SK-N-MC (cell line): ENCODE measurements at regions not wholly inside any gene's neighbourhood (a gene's known extent, or its start where the extent isn't known, plus 50 kb on each side); places are given as distances from the start of the nearest gene placed in this dataset.

Experiments used
- EZH2 ChIP-seq: fragments of 200-600 bp; sonication (generic); IDR thresholded peaks from one replicate; pipeline ENCODE4 v1.6.1; 2017; ENCODE audit warnings: antibody characterized with exemption
- FOXP2 ChIP-seq: optimal IDR thresholded peaks from 2 replicates; pipeline ENCODE3; 2011; ENCODE audit warnings: mild to moderate bottlenecking, moderate library complexity; ENCODE audit not compliant: insufficient read depth; ENCODE audit errors: extremely low read length, control extremely low read depth
- POLR2AphosphoS5 ChIP-seq: IDR thresholded peaks from 2 replicates; pipeline ENCODE4 v1.6.1; 2012; ENCODE audit warnings: mild to moderate bottlenecking, low read depth, low read length, borderline replicate concordance

DNA sequence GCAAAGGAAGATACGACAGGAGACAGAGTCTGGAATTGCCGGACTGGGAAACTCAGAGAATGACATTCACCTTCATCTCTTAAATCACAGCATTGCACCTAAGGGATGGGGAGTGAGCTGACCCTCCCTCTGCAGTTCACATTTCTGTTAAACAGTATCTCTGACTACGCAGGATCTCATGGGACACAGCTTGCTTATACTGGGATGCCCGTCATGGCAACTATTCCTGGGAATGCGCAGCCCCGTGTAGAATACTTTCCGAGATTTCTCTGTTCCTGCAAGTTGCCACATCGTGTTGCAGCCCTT lies 232.5 kb upstream of the HES1 start:
- TF ChIP-seq EZH2 (no peak), POLR2AphosphoS5 (no peak), FOXP2 (no peak)
